ENCODE measurements at regions not wholly inside any gene's neighbourhood (a gene's known extent, or its start where the extent isn't known, plus 50 kb on each side); places are given as distances from the start of the nearest gene placed in this dataset.

DNA sequence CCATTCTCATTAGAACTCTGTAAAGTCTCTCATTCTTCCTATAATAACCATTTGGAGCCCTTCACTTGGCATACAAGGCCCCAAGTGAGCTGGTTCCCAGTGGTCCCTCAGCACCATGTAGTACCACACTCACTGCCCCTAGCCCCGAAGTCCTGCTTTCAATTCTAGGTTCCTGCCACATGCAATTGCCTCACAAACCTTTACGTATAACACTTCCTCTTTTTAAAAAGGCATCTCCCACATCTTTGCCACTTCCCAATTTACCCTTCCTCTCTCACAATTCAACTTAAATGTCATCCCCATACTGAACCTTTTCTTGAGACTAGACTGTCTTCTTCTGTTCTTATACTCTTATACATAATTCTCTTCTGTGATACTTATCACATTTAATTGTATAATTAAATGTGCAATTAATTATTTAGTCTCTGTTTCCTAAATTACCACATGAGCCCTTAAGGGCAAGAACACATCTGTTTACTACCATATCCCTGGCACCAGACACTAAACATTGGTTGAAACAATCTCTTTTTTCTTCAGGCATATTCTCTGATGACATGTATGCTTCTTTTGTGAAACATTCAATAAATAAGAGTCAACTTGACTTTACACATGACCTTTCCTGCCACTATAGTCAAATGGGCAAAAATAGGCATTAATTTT, 304.0 kb downstream of the SPRY2 start:
- DNase-seq (ENCODE audit: low spot score): no peak

GRCh38 chr13:80035096-80035495, 305.8 kb downstream of the SPRY2 start:
- DNase-seq (ENCODE audit: low spot score): no peak

DNA sequence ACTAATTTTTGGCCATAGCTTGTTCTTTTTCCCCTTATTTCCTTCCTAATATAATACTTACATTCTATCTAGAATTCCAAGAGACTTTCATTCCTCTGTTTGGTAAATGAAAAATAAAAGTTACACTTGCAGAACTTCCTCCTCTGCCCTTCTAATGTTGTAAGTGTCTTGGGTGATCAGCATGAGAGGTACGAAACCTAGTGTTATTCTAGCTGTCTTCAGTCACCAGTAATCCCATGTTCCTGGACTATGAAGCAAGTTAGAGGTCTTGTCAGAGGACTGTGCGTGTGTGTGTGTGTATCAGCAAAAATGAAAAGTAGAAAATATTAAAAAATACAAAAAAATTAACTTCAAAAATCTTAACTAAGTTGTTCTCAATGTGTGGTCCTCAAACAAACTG, 307.0 kb downstream of the SPRY2 start:
- DNase-seq (ENCODE audit: low spot score): no peak

GRCh38 chr13:80033286-80033685, 307.6 kb downstream of the SPRY2 start:
- DNase-seq (ENCODE audit: low spot score): no peak

DNA sequence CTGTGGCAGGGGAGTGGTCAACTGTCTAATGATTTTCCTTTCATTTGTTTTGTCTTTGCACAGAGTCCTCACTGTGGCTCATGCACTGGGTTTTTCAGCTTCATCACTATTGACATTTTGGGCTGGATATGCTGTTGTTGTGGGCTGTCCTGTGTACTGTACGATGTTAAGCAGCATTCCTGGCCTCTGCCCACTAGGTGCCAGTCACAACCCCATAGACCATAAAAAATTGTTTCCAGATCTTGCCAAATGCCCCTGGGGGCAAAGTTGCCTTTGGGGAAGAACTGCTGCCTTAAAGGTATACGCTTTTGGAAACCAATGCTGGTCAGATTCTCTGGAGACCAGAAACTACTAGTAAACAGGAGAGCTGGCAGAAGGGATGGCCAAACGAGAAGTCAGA, 310.4 kb downstream of the SPRY2 start:
- no peak for DNase-seq (ENCODE audit: low spot score)

- no peak for DNase-seq (ENCODE audit: low spot score)
Observed at GRCh38 chr13:80029170-80029569, 311.8 kb downstream of the SPRY2 start.

GRCh38 chr13:80022146-80022545, 318.8 kb downstream of the SPRY2 start:
- DNase-seq (ENCODE audit: low spot score): no peak

DNA sequence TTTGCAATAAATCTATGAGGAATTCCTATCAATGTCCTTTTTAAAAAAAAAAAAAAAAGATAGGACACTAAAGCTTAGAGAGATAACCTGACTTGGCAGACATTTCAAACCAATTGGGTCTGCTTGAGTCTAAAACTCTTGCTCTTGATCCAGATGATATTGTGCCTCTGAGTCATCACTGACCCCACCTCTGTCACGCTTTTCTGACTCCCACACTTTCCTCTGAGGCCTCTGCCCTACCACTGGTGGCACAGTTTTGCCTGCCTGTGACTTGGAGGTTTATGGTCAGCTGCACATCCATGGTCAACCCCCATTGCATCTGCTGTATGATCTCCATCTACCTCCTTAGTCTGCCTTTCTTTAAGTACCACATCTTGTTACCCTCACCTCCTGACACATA, 328.7 kb downstream of the SPRY2 start:
- DNase-seq (ENCODE audit: low spot score): no peak

GRCh38 chr13:80011448-80012212, 329.3 kb downstream of the SPRY2 start:
- no peak for DNase-seq (ENCODE audit: low spot score)

GRCh38 chr13:80010846-80011245, 330.1 kb downstream of the SPRY2 start:
- DNase-seq (ENCODE audit: low spot score): no peak

DNA sequence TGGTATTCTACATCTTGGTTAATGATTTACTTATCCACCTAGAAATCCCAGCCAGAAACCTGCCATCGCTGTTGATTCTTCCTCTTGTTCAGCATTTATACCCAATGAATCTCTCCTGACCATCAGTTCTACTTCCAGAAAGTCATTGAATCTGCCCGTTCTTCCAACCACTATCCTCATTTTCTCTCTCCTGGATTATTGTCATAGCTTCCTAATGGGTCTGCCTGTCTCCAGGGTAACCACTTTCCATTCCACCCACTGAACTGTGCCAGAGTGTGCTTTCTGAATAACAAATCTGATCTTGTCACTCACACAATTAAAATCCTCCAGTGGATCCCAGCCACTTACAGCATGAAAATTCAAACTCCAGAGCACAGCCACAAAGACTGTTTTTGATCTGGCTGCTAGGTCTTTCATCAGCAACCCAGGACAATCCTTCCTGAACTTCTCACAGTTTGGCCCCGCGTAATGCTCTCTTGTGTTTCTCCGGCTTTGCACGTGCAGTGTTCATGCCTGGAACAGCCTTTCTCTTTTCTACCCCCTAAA, 330.6 kb downstream of the SPRY2 start:
- DNase-seq (ENCODE audit: low spot score): no peak

GRCh38 chr13:80009760-80010159, 331.2 kb downstream of the SPRY2 start:
- no peak for DNase-seq (ENCODE audit: low spot score)

DNA sequence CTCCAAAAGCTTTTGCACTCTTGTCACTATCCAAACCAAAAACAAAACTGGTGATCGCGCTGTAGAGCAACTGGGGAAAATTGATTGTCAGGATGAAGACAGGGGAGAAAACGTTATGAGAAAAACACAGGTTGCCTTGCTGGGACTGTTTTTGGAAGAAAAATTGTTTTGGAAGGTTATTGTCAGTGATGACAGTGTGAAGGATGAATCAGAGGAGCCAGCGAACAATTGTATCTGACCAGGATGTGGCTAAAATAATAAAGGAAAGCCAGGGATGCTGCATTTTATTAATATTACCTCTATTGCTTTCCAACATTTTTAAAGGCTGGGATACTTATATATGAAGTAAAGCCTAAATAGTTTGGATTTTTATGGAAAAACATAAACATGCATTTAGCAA, 334.0 kb downstream of the SPRY2 start:
- no peak for DNase-seq (ENCODE audit: low spot score)

GRCh38 chr13:80001510-80001842, 339.4 kb downstream of the SPRY2 start:
- DNase-seq (ENCODE audit: low spot score): no peak

DNA sequence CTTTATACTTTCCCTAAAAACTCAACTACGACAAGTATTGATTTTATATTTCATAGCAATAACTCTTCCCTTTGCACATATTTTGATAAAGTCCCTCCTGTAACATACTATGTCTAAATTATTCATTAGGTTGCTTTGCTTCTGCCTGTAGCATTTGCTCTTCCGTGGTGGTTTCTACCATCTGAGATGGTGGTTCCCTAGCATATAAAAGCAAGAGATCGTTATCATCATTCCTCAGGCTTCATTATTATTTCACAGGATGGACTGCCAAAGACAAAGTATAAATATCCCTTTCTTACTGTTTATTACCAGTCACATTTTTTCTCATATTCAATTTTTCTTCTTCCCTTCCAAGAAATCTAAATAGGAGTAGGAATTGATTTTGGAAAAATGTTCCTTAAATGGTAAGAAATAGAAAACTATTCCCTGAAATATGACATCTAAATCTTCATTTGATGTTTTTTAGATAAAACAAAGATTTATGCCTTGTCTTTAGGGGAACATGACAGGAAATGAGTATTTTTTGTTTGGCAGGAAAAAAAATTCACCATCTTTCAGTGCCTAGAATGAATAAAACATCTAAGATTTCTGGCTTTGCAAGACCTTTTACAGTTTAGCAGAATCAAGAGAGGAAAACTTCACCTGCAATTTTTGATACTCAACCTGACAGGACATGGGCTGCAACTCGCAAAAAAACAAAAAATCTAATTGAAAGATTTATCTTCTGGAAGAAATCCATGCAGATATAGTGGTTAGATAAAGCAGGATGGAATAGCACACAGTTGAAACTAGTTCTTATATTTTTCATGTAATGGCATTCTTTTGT, 340.0 kb downstream of the SPRY2 start:
- DNase-seq (ENCODE audit: low spot score): no peak

- no peak for DNase-seq (ENCODE audit: low spot score)
Observed at GRCh38 chr13:79999601-80000000, 341.3 kb downstream of the SPRY2 start.

DNA sequence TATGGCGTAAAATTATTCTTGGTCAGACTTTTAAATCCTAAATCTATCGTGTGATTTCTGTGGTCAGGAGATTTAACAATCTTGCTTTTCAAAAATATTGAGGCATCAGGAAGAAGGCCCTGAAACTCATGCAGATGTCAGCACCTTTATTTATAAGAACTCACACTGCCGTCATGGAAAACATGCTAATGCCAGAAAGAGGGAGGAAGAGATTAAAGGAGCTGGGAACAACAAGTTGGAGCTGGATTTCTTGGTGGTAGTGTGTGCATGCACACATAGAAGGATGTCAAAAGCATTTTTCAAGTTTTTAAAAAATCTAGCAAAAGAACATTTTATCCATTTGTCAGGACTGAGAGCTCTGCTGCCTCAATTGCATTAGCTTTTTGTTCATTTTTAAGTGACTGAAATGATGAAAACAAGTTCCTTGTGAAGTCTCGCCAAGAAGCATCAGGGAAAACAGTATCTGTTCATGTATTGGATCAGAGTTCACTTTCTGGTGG, 342.5 kb downstream of the SPRY2 start:
- DNase-seq (ENCODE audit: low spot score): no peak

DNA sequence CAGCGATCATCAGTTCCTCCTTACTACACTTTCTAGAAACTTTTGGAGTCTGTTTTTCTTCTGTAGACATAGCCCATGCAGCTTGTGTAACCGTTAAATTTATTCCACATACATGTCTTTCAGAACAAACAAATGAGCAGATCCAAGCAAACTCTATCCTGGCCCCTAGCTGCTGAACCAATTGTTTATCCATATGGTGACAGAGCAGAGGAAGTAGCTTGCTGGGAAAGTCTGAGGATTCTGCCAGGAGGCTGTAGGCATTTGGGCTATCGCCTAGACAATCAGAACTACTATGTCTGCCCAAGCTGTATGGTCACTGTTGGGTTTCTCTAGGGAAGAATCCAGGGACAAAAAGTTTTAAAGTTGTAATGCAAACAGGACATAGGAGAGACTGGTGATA, 343.7 kb downstream of the SPRY2 start:
- no peak for DNase-seq (ENCODE audit: low spot score)

- no peak for DNase-seq (ENCODE audit: low spot score)
Observed at GRCh38 chr13:79995334-79995733, 345.6 kb downstream of the SPRY2 start.

GRCh38 chr13:79992111-79992510, 348.8 kb downstream of the SPRY2 start:
- DNase-seq (ENCODE audit: low spot score): no peak

GRCh38 chr13:79990048-79990447, 350.9 kb downstream of the SPRY2 start:
- no peak for DNase-seq (ENCODE audit: low spot score)

GRCh38 chr13:79989217-79989661, 351.7 kb downstream of the SPRY2 start:
- DNase-seq (ENCODE audit: low spot score): no peak

DNA sequence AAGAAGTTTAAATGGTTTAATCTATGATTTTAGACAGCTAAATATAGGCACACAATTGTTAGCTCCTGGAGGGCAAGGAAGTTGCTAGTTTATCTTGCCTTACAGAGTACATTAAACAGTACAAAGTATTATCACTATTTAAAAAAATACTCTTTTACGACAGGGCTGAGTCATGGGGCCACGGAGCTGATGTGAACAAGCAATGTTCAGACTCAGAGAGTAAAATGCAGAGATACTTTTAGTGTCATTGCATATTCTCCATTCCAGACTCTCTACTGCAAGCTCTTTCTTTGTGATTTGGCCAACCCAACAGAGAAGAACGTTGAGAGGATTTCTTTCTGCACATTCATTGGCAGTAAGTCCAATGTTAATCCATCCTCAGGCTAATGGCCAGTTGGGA, 352.4 kb downstream of the SPRY2 start:
- no peak for DNase-seq (ENCODE audit: low spot score)

Measured in activated CD4-positive, alpha-beta T cell treated with anti-CD3 and anti-CD28 coated beads, Interleukin-2, Interleukin-4, amounts not matched to agents 100 ng/mL and 50 ng/mL, durations not matched to agents 16 hours and 8 hours (primary cell).